T-helper 2 cell treated with Interferon-gamma antibody and Interleukin-4, amounts not matched to agents 5 μg/mL and 100 μg/mL, for 36 hours (primary cell): ENCODE measurements at regions not wholly inside any gene's neighbourhood (a gene's known extent, or its start where the extent isn't known, plus 50 kb on each side); places are given as distances from the start of the nearest gene placed in this dataset.
"Not testable (repeated sequence)": the region's sequence is repeated elsewhere in the genome, so short reads cannot be mapped to it uniquely, and the experiment has no call there.

Source experiments
- DNase-seq: peaks from one replicate; pipeline ENCODE4 v3.0.0; 2021; ENCODE audit warnings: low spot score
- H3K27ac Mint-ChIP-seq: one replicate; pipeline ENCODE4 v1.8.0; 2021; ENCODE audit warnings: mild to moderate bottlenecking, mixed read lengths
- H3K27me3 Mint-ChIP-seq: one replicate; pipeline ENCODE4 v1.8.0; 2021; ENCODE audit warnings: low read depth, mixed read lengths
- H3K36me3 Mint-ChIP-seq: one replicate; pipeline ENCODE4 v1.8.0; 2021; ENCODE audit warnings: low read depth, mixed read lengths
- H3K4me1 Mint-ChIP-seq: one replicate; pipeline ENCODE4 v1.8.0; 2021; ENCODE audit warnings: low read depth, mixed read lengths
- H3K4me3 Mint-ChIP-seq: one replicate; pipeline ENCODE4 v1.8.0; 2022; ENCODE audit warnings: mild to moderate bottlenecking, moderate library complexity, mixed read lengths
- H3K9me3 Mint-ChIP-seq: one replicate; pipeline ENCODE4 v1.8.0; 2021; ENCODE audit warnings: mixed read lengths

DNA sequence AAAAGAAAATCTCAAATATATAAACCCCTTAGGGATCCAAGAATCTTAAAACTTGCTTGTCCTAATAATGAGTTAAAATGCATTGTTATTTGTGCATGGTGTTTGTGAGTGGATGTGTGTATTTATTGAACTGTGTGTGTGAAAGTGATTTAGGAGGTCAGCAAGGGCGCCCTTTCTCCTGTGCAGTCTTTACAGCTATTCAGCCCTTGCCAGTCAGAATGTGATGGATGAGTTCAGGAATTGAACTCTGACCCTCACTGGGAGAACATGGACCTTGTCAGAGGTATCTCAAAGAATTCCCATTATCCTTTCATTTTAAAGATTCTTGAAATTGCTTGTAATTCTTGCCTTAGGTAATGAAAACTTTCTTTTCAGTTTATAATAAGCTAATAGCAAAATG, 493.0 kb upstream of the ADGRL4 start:
- Mint-ChIP-seq H3K27me3 (no peaks in the 10 kb centered on the region), H3K9me3 (no peaks in the 10 kb centered on the region), H3K4me1 (no peaks in the 10 kb centered on the region), H3K27ac (no peak overlapping the region), H3K4me3 (no peak overlapping the region), H3K36me3 (no peaks in the 10 kb centered on the region)
- DNase-seq, result no peak

DNA sequence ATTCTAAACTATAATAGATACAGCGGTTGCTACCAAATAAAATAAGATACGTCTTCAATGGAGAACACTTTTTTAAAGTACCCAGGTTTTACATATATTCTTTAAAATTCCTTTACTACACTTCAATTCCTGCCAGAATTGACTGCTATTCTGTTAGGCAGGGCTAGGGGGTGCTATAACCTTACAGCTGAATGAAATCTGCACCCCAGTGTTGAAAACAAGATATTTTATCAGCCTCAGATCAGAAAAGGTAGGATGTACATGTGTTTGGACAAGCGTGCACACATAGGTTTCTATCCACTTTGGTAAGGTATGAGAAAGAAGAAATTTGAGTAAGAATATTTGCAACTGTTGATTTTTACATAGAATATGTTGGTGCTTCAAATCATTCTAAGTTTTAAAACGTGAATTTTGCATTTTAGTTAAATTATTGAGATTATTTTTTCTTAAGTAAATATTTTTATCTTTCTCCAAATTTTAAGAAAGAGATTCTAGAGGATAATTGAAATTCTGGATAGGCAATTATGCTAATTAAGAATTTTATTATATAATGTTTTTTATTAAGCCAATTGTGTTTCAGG, 490.8 kb upstream of the ADGRL4 start:
- no peaks in the 10 kb centered on the region for H3K27me3 Mint-ChIP-seq
- H3K4me3 Mint-ChIP-seq, result no peak overlapping the region
- DNase-seq, result no peak
- no peaks in the 10 kb centered on the region for H3K36me3 Mint-ChIP-seq
- no peak overlapping the region for H3K27ac Mint-ChIP-seq
- H3K9me3 Mint-ChIP-seq, result no peaks in the 10 kb centered on the region
- no peaks in the 10 kb centered on the region for H3K4me1 Mint-ChIP-seq

DNA sequence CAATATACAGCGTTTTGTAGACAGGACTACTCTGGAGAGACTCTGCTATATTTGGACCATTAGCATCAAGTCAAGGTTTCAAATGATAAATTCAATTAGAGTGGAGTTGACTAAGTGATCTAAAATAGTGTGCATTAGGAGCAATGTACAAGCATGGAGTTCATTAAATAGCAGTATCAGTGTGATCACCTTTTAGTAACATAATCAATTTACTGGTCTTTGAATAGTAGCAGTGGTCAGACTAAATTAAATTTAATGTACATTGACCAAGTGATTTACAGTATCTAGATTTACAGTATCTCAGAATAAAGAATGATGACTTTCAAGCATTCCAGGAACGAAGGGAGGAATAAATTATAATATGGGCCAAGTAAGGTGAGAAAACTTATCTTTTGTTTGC, 489.6 kb upstream of the ADGRL4 start:
- no peak overlapping the region for H3K27ac Mint-ChIP-seq
- no peak for DNase-seq
- H3K27me3 Mint-ChIP-seq, result no peaks in the 10 kb centered on the region
- no peak overlapping the region for H3K4me3 Mint-ChIP-seq
- no peaks in the 10 kb centered on the region for H3K4me1 Mint-ChIP-seq
- H3K9me3 Mint-ChIP-seq, result no peaks in the 10 kb centered on the region
- no peaks in the 10 kb centered on the region for H3K36me3 Mint-ChIP-seq

DNA sequence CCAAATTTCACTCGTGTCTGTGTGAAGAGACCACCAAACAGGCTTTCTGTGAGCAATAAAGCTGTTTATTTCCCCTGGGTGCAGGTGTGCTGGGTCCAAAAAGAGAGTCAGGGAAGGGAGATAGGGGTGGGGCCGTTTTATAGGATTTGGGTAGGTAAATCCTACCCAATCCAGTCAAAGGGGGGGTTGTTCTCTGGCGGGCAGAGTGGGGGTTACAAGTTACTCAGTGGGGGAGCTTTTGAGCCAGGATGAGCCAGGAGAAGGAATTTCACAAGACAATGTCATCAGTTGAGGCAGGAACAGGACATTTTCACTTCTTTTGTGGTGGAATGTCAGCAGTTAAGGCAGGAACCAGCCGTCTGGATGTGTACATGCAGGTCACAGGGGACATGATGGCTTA, 487.2 kb upstream of the ADGRL4 start:
- H3K36me3 Mint-ChIP-seq, H3K4me1 Mint-ChIP-seq: not testable (repeated sequence)

DNA sequence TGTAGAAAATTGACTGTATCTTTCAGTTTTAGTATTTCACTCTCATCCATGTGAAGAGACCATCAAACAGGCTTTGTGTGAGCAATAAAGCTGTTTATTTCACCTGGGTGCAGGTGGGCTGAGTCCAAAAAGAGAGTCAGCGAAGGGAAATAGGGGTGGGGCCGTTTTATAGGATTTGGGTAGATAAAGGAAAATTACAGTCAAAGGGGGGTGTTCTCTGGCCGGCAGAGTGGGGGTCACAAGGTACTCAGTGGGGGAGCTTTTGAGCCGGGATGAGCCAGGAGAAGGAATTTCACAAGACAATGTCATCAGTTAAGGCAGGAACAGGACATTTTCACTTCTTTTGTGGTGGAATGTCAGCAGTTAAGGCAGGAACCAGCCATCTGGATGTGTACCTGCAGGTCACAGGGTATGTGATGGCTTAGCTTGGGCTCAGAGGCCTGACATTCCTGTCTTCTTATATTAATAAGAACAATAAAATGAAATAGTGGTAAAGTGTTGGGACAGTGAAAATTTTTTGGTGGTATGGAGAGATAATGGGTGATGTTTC, 482.1 kb upstream of the ADGRL4 start:
- H3K27ac Mint-ChIP-seq, DNase-seq, H3K4me3 Mint-ChIP-seq, H3K36me3 Mint-ChIP-seq, H3K4me1 Mint-ChIP-seq, H3K27me3 Mint-ChIP-seq, H3K9me3 Mint-ChIP-seq: not testable (repeated sequence)

More for the DNA sequence above, 487.2 kb upstream of the ADGRL4 start:
- H3K9me3 Mint-ChIP-seq, H3K27me3 Mint-ChIP-seq, DNase-seq, H3K27ac Mint-ChIP-seq, H3K4me3 Mint-ChIP-seq: not testable (repeated sequence)

DNA sequence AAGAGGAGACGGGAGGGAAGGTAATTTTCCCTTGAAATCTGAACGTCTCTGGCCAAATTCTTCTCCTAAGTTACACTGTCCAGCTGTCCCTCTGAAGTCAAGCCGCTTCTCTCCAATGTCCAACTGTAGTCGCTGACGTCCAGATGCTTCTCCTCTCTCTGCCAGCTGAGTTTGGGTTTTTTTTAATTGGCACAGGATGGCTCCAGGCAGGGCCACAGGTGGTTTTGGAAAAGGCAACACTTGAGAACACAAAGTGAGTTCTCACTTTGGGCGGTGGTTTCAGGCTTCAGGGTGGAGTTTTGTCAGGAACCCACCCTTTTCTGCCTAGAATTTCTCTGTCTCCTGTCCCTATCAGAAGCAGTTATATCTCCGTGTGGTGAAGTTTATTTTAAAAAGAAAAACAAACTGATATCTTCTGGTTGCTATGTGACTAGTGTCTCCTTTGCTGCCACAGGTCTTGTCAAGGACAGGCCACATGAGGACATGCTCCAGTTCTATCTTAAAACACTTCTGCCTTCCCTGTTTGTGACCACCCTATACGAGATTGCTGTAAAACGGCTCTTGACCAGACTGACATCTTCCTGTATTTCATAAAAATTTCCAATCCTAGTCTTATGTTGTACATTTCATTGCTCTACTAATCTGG, 472.3 kb upstream of the ADGRL4 start:
- no peak overlapping the region for H3K4me3 Mint-ChIP-seq
- DNase-seq, result no peak
- no peaks in the 10 kb centered on the region for H3K4me1 Mint-ChIP-seq
- no peaks in the 10 kb centered on the region for H3K27me3 Mint-ChIP-seq
- H3K9me3 Mint-ChIP-seq, result peaks cover 17% of the 10 kb centered on the region
- H3K36me3 Mint-ChIP-seq, result no peaks in the 10 kb centered on the region
- H3K27ac Mint-ChIP-seq, result no peak overlapping the region

DNA sequence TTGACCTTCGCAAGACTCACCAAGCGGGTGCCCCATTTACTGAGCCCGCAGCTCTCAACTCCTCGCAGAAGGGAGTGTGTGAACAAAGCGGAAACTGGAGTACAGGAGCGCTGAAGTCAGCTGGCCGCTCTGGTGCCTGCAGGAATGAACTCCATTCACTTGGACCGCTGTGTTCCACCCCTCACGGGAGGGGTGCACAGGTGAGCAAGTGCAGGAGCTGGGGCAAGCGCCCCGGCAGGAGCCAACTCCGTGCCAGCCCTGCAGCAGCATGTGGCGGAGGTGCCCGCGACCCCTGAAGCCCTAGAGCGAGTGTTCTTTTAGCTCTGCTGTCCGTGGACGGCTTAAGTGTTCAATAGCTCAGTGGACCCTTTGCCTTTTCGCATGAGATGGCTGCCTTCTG, 471.6 kb upstream of the ADGRL4 start:
- Mint-ChIP-seq H3K27me3 (no peaks in the 10 kb centered on the region), H3K9me3 (peaks cover 17% of the 10 kb centered on the region), H3K4me1 (no peaks in the 10 kb centered on the region), H3K36me3 (no peaks in the 10 kb centered on the region), H3K27ac (no peak overlapping the region), H3K4me3 (no peak overlapping the region)
- DNase-seq, result no peak

DNA sequence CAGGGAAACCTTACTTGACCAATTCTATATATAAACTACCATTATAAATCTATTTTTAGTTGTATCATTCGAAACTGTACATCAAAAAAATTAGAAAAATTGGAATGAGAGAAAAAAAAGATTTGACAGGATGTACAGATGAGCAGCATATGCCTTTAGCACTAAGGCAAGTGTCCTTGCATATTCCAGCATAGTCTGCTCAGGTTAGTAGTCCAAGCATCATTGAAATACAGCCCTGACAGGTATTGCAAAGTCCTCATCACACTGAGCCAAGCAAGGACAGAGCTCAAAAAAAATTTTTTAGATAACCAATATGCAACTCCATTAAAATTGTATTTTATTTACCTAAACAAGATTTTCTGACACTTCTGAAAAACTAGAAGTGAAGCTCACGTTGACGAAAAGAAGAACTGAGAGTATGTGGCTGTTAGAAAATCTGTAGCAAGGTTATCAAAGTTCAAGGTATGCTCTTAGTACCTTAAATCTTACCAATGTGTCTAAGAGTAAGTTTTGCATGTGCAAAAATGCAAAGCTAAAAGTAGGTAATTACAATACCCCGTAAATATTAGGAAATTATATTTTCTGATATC, 465.6 kb upstream of the ADGRL4 start:
- no peak overlapping the region for H3K27ac Mint-ChIP-seq
- no peaks in the 10 kb centered on the region for H3K27me3 Mint-ChIP-seq
- H3K4me1 Mint-ChIP-seq, result no peaks in the 10 kb centered on the region
- no peaks in the 10 kb centered on the region for H3K9me3 Mint-ChIP-seq
- DNase-seq, result no peak
- no peak overlapping the region for H3K4me3 Mint-ChIP-seq
- no peaks in the 10 kb centered on the region for H3K36me3 Mint-ChIP-seq

DNA sequence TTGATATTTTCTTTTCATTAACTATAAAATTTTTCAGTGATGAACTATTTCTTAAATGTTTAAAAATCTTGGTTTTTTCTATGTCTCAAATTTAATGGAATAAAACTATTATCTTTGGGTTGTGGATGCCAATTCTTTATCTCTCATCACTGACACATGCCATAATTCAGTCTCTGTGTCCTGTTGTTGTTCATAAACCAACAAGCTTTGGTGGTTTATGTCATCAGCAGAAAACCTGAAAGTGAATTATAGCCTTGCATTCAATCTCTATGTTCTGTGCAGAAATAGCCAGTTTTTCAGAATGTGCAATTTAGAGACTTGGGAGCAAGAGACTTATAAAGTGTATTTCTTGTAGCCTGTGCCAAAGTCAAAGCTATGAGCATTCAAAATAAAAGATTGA, 462.6 kb upstream of the ADGRL4 start:
- no peaks in the 10 kb centered on the region for H3K9me3 Mint-ChIP-seq
- no peaks in the 10 kb centered on the region for H3K4me1 Mint-ChIP-seq
- no peaks in the 10 kb centered on the region for H3K36me3 Mint-ChIP-seq
- no peaks in the 10 kb centered on the region for H3K27me3 Mint-ChIP-seq
- H3K27ac Mint-ChIP-seq, result no peak overlapping the region
- DNase-seq, result no peak
- no peak overlapping the region for H3K4me3 Mint-ChIP-seq

DNA sequence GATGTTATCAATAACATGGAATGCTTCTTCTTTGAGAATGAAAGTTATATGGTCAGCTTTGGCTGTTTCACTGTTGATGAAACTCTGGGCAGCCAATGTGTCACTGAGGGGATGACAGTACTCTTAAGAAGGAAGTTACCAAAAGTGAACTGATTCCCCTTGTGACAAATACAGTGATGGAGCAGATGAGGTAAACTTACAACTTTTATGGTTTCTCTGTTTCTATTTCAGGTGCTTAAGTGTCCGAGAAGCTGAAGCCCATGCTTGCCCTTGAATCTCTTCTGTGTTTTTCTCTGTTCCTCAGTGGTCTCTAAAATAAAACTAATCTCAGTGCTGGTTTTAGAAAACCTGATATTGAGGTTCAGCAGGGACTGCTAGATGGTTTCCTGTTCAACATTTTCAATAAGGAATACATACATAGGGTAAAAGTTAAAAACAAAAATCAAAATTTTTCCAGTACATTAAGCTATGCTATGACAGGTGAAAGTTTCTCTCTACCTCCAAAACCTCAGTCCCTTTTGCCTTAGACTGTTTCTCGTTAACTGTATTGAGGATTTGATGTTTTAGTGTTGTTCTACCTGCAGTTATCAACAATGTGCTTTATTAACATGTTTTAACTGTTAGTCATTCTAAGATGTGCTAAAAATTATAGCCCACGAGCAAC, 454.4 kb upstream of the ADGRL4 start:
- no peak for DNase-seq
- Mint-ChIP-seq H3K9me3 (peaks cover 4% of the 10 kb centered on the region), H3K36me3 (no peaks in the 10 kb centered on the region), H3K27ac (no peak overlapping the region), H3K4me3 (no peak overlapping the region), H3K27me3 (no peaks in the 10 kb centered on the region), H3K4me1 (no peaks in the 10 kb centered on the region)

DNA sequence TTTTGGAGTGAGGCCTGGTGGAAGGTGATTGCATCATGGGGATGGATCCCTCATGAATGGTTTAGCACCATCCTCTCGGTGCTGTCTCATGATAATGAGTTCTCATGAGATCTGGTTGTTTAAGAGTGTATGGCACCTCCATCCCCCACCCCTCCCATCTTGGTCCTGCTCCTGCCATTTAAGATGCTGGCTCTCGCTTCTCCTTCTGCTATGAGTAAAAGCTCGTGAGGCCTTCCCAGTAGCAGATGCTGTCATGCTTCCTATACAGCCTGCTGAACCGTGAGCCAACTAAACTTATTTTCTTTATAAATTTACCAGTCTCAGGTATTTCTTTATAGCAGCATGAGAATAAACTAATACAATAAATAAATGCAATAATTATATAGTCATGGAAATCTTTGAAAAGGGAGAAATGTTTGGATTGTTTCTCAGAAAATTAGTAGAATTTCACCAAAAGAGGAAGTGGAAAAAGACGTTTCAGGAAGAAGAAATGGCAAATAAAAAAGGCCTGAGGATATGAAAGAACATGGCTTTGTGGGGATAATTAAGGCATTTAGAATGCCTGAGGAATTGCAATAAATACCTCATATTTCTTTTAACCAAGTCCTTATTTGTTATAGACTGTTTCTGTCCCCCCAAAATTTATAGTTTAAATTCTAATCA, 451.2 kb upstream of the ADGRL4 start:
- H3K4me1 Mint-ChIP-seq, result no peaks in the 10 kb centered on the region
- H3K4me3 Mint-ChIP-seq, result no peak overlapping the region
- DNase-seq, result no peak
- H3K27me3 Mint-ChIP-seq, result no peaks in the 10 kb centered on the region
- H3K36me3 Mint-ChIP-seq, result no peaks in the 10 kb centered on the region
- H3K27ac Mint-ChIP-seq, result no peak overlapping the region
- peaks cover 4% of the 10 kb centered on the region for H3K9me3 Mint-ChIP-seq

DNA sequence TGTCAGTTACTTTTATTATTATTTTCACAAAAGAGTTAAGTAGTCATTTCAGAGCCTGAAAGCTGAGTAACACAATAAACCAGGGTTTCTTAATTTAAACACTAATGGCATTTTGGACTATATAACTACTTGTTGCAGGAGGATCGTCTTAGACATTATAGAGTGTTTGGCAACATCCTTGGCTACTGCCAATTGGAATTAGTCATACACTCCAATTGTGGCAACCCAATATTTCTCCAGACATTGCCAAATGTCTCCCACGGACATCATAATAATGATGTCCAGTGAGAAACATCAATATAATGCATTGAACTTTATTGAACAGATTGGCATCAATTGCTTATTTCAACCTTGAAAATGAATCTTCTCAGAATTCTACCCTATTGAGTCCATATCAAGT, 441.9 kb upstream of the ADGRL4 start:
- H3K4me3 Mint-ChIP-seq, result no peak overlapping the region
- no peaks in the 10 kb centered on the region for H3K36me3 Mint-ChIP-seq
- no peak overlapping the region for H3K27ac Mint-ChIP-seq
- no peaks in the 10 kb centered on the region for H3K9me3 Mint-ChIP-seq
- no peaks in the 10 kb centered on the region for H3K27me3 Mint-ChIP-seq
- no peaks in the 10 kb centered on the region for H3K4me1 Mint-ChIP-seq
- DNase-seq, result no peak

DNA sequence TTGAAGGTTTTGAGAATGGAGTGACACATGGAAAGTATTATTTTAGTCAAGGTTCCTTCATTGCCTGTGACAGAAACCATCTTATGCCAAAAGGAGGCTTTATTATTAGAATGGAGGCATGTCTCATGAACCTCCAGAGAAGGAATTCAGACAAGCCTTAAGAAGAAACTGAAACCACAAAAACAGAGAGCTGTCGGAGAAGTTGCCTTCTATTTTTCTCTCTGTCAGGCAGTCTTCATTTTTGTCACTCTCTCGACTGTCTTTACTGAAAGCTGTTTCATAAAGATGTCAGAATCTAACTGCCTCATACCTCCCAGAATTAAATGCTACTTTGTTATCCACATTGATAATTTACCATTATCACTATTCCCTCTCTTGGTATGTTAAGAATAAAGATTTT, 434.7 kb upstream of the ADGRL4 start:
- H3K27ac Mint-ChIP-seq, result no peak overlapping the region
- no peaks in the 10 kb centered on the region for H3K36me3 Mint-ChIP-seq
- H3K4me3 Mint-ChIP-seq, result no peak overlapping the region
- no peaks in the 10 kb centered on the region for H3K27me3 Mint-ChIP-seq
- H3K9me3 Mint-ChIP-seq, result peaks cover 3% of the 10 kb centered on the region
- no peaks in the 10 kb centered on the region for H3K4me1 Mint-ChIP-seq
- no peak for DNase-seq

DNA sequence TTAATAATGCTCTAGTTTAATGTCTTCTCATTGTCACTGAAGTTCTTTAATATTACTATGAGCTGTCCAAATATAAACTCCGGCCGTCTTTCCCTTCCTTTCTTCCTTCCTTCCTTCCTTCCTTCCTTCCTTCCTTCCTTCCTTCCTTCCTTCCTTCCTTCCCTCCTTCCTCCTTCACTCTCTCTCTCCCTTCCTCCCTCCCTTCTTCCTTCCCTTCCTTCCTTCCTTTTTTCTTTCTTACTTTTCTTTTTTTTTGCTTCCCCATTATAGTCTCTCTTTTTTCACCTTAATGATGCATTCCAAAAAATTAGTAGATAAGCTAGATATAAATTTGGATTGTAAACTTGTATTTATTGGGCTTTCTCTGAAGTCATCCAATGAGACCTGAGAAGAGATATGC, 431.0 kb upstream of the ADGRL4 start:
- no peaks in the 10 kb centered on the region for H3K27me3 Mint-ChIP-seq
- no peaks in the 10 kb centered on the region for H3K4me1 Mint-ChIP-seq
- H3K36me3 Mint-ChIP-seq, result no peaks in the 10 kb centered on the region
- no peak overlapping the region for H3K4me3 Mint-ChIP-seq
- no peak for DNase-seq
- peaks cover 3% of the 10 kb centered on the region for H3K9me3 Mint-ChIP-seq
- H3K27ac Mint-ChIP-seq, result no peak overlapping the region
